Endothelial cell of umbilical vein (primary cell): ENCODE measurements at regions not wholly inside any gene's neighbourhood (a gene's known extent, or its start where the extent isn't known, plus 50 kb on each side); places are given as distances from the start of the nearest gene placed in this dataset.

Experiments
- BruUV-seq: library from RNA; stranded (reverse); fragments of 400-500 nt; replicated peaks from 2 replicates; lab custom pipeline; 2021; lab: Mats Ljungman, UMichigan
- CTCF ChIA-PET: fragments of 300-600, 350-600 bp; sonication (Branson Sonifier 250); formaldehyde crosslinking; loops from one replicate; lab custom pipeline; 2021; ENCODE audit warnings: antibody characterized with exemption, inconsistent platforms; lab: Charles Lee
- POLR2A ChIA-PET: fragments of 300-600, 350-600 bp; sonication (Branson Sonifier 250); formaldehyde crosslinking; loops from one replicate; lab custom pipeline; 2021; ENCODE audit warnings: antibody characterized with exemption, inconsistent platforms; lab: Charles Lee
- DNase-seq: peaks from one replicate; pipeline ENCODE4 v3.0.0-alpha.2; 2011; ENCODE audit warnings: low read depth, low spot score
- FAIRE-seq: peaks from 2 replicates; lab custom pipeline; 2011; peaks lifted over from hg19 to GRCh38; lab: Jason Lieb, UNC
- H2AFZ ChIP-seq: 2 replicates; pipeline ENCODE4 v1.6.0; 2012; ENCODE audit warnings: low read depth, low read length, control low read depth, inconsistent platforms
- H3K27ac ChIP-seq: 2 replicates; pipeline ENCODE4 v1.5.1; 2011; ENCODE audit warnings: low read depth, mild to moderate bottlenecking, control low read depth, low read length, moderate library complexity; ENCODE audit not compliant: insufficient read depth
- H3K27me3 ChIP-seq, 2 experiments: 2 replicates each; pipeline versions ENCODE4 v1.6.0 to v1.6.1; 2011; ENCODE audit warnings: low read length in 2 of 2, mixed read lengths in 1 of 2; ENCODE audit not compliant: control insufficient read depth in 2 of 2, insufficient read depth in 2 of 2
- H3K36me3 ChIP-seq, 2 experiments: 2 replicates in 1 of 2; 3 replicates in 1 of 2; pipeline ENCODE4 v1.5.1; 2011; ENCODE audit warnings: low read length in 2 of 2, mild to moderate bottlenecking in 1 of 2, moderate library complexity in 1 of 2; ENCODE audit not compliant: control insufficient read depth in 2 of 2, insufficient read depth in 2 of 2; ENCODE audit errors: extremely low read depth in 1 of 2
- H3K4me1 ChIP-seq: 3 replicates; pipeline ENCODE4 v1.5.1; 2011; ENCODE audit warnings: mild to moderate bottlenecking, low read length; ENCODE audit not compliant: control insufficient read depth, insufficient read depth; ENCODE audit errors: extremely low read depth
- H3K4me2 ChIP-seq: 2 replicates; pipeline ENCODE4 v1.6.1; 2011; ENCODE audit warnings: low read length, control low read depth, mixed read lengths; ENCODE audit not compliant: insufficient read depth
- H3K4me3 ChIP-seq, 3 experiments: fragments of 200-600 bp in 1 of 3; sonication (generic), shearing (Covaris generic) in 1 of 3; replicated peaks in 1 of 3; 2 replicates each; pipeline ENCODE4 v1.5.1; 2011 to 2016; ENCODE audit warnings: control low read depth in 3 of 3, low read length in 3 of 3, mild to moderate bottlenecking in 2 of 3, inconsistent platforms in 1 of 3, low read depth in 1 of 3, moderate library complexity in 1 of 3; ENCODE audit not compliant: insufficient read depth in 1 of 3
- H3K79me2 ChIP-seq: 2 replicates; pipeline ENCODE4 v1.6.0; 2012; ENCODE audit warnings: low read length, inconsistent platforms; ENCODE audit not compliant: control insufficient read depth, insufficient read depth
- H3K9ac ChIP-seq: replicated peaks from 2 replicates; pipeline ENCODE3; 2011; ENCODE audit warnings: low read length, control low read depth; ENCODE audit not compliant: insufficient read depth; ENCODE audit errors: extremely low read depth
- H3K9me1 ChIP-seq: replicated peaks from 3 replicates; pipeline ENCODE4 v1.6.0; 2011; ENCODE audit warnings: mild to moderate bottlenecking, low read length; ENCODE audit not compliant: control insufficient read depth, insufficient read depth; ENCODE audit errors: extremely low read depth
- H3K9me3 ChIP-seq: replicated peaks from 2 replicates; pipeline ENCODE4 v1.5.1; 2012; ENCODE audit warnings: low read length, inconsistent platforms; ENCODE audit not compliant: control insufficient read depth, insufficient read depth
- H4K20me1 ChIP-seq: replicated peaks from 2 replicates; pipeline ENCODE3; 2011; ENCODE audit warnings: mild to moderate bottlenecking, low read length; ENCODE audit not compliant: control insufficient read depth, insufficient read depth; ENCODE audit errors: extremely low read depth
- EZH2 ChIP-seq: IDR thresholded peaks from 2 replicates; pipeline ENCODE4 v1.6.1; 2012; ENCODE audit warnings: borderline replicate concordance, low read depth, mild to moderate bottlenecking, moderate library complexity, low read length, inconsistent platforms; ENCODE audit not compliant: severe bottlenecking
- FOS ChIP-seq: IDR thresholded peaks from 2 replicates; pipeline ENCODE4 v1.6.1; 2011; ENCODE audit warnings: mild to moderate bottlenecking, low read length, moderate library complexity, borderline replicate concordance; ENCODE audit not compliant: insufficient read depth
- GATA2 ChIP-seq: IDR thresholded peaks from 2 replicates; pipeline ENCODE4 v1.7.0; 2011; ENCODE audit warnings: low read depth, mild to moderate bottlenecking, moderate library complexity, mixed read lengths, low read length; ENCODE audit not compliant: insufficient read length, insufficient read depth
- JUN ChIP-seq: IDR thresholded peaks from 2 replicates; pipeline ENCODE4 v1.6.1; 2011; ENCODE audit warnings: borderline replicate concordance, low read depth; ENCODE audit not compliant: insufficient read length, insufficient read depth
- MYC ChIP-seq: IDR thresholded peaks from one replicate; pipeline ENCODE4 v1.6.1; 2011; ENCODE audit warnings: mild to moderate bottlenecking, low read depth, low read length
- POLR2A ChIP-seq: IDR thresholded peaks from 2 replicates; pipeline ENCODE4 v1.6.1; 2012; ENCODE audit warnings: low read depth, mild to moderate bottlenecking, control low read depth, low read length
- POLR2AphosphoS5 ChIP-seq: IDR thresholded peaks from 2 replicates; pipeline ENCODE4 v1.6.1; 2012; ENCODE audit warnings: low read depth, mild to moderate bottlenecking, control low read depth, low read length, moderate library complexity; ENCODE audit not compliant: insufficient read depth
- dilution Hi-C: fragments of 300-500 bp; cut with MboI; formaldehyde crosslinking; loops from one replicate; pipeline ENCODE4 v1.15.0; 2019; ENCODE audit warnings: low sequenced_read_pairs; ENCODE audit not compliant: extremely low pct_ligation_motif_present
- intact Hi-C: fragments of 100-400 bp; cut with micrococcal nuclease; formaldehyde crosslinking; loops from one replicate; pipeline ENCODE4 v1.10.0; 2022
- TF ChIP-seq, protein P1 (sequence below): IDR thresholded peaks from 2 replicates; pipeline ENCODE4 v1.6.1; 2011; ENCODE audit not compliant: insufficient read depth, insufficient read length
- TF ChIP-seq, protein P2 (sequence below), 2 donors: IDR thresholded peaks; 1 replicate in 1 of 2; 2 replicates in 1 of 2; pipeline ENCODE4 v1.5.1; 2011; ENCODE audit warnings: low read length in 2 of 2, mild to moderate bottlenecking in 2 of 2, moderate library complexity in 2 of 2, control low read depth in 1 of 2, inconsistent platforms in 1 of 2, low read depth in 1 of 2; ENCODE audit not compliant: insufficient read depth in 1 of 2; ENCODE audit errors: extremely low read depth in 1 of 2

DNA sequence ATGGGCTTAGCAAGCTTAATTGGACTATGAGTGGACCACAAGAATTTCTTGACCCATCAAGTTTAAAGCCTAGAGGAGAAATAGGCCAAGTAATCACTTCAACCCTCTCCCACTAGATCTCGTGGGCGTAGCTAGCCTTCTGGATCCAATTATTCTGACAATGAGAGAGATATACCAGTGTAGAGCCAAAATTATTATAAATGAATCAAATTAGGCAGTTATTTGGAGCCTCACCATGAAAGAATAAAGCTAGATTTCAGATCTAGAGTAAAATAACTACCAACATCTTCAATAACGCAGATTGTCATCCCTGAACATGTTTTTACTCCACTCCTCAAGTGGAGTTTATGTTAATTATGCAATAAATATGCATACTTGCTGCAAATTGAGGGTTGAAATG, 143.9 kb upstream of the CDH20 start:
- H3K9me1 ChIP-seq = no peaks in the 10 kb centered on the region
- no peaks in the 10 kb centered on the region for H3K9me3 ChIP-seq
- intact Hi-C loops = no loop called here
- H3K9ac ChIP-seq = no peak overlapping the region
- no peak overlapping the region for H3K27ac ChIP-seq
- no TSS peak for BruUV-seq
- TF ChIP-seq, protein P1, sequence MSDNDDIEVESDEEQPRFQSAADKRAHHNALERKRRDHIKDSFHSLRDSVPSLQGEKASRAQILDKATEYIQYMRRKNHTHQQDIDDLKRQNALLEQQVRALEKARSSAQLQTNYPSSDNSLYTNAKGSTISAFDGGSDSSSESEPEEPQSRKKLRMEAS = no peak
- TF ChIP-seq, protein P2, sequence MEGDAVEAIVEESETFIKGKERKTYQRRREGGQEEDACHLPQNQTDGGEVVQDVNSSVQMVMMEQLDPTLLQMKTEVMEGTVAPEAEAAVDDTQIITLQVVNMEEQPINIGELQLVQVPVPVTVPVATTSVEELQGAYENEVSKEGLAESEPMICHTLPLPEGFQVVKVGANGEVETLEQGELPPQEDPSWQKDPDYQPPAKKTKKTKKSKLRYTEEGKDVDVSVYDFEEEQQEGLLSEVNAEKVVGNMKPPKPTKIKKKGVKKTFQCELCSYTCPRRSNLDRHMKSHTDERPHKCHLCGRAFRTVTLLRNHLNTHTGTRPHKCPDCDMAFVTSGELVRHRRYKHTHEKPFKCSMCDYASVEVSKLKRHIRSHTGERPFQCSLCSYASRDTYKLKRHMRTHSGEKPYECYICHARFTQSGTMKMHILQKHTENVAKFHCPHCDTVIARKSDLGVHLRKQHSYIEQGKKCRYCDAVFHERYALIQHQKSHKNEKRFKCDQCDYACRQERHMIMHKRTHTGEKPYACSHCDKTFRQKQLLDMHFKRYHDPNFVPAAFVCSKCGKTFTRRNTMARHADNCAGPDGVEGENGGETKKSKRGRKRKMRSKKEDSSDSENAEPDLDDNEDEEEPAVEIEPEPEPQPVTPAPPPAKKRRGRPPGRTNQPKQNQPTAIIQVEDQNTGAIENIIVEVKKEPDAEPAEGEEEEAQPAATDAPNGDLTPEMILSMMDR (IDR thresholded peaks at IDR 0.05; ENCODE audit: extremely low read depth in 1 of 2, insufficient read depth in 1 of 2, low read depth in 1 of 2, low read length in 2 of 2) = no peak
- TF ChIP-seq FOS (no peak), JUN (no peak), POLR2AphosphoS5 (no peak), GATA2 (no peak), POLR2A (no peak), EZH2 (no peak), MYC (no peak)
- DNase-seq = no peak
- H3K4me3 ChIP-seq = no peak overlapping the region
- ChIA-PET POLR2A (no interaction called here), CTCF (no interaction called here)
- no peaks in the 10 kb centered on the region for H3K79me2 ChIP-seq
- no peaks in the 10 kb centered on the region for H3K27me3 ChIP-seq
- dilution Hi-C loops = no loop called here
- no peaks in the 10 kb centered on the region for H4K20me1 ChIP-seq
- H3K4me1 ChIP-seq = no peaks in the 10 kb centered on the region
- no peak overlapping the region for H2AFZ ChIP-seq
- H3K4me2 ChIP-seq = no peak overlapping the region
- H3K36me3 ChIP-seq = no peaks in the 10 kb centered on the region
- FAIRE-seq = no peak
